ENCODE measurements at regions not wholly inside any gene's neighbourhood (a gene's known extent, or its start where the extent isn't known, plus 50 kb on each side); places are given as distances from the start of the nearest gene placed in this dataset.
"Not testable (repeated sequence)": the region's sequence is repeated elsewhere in the genome, so short reads cannot be mapped to it uniquely, and the experiment has no call there.

DNA sequence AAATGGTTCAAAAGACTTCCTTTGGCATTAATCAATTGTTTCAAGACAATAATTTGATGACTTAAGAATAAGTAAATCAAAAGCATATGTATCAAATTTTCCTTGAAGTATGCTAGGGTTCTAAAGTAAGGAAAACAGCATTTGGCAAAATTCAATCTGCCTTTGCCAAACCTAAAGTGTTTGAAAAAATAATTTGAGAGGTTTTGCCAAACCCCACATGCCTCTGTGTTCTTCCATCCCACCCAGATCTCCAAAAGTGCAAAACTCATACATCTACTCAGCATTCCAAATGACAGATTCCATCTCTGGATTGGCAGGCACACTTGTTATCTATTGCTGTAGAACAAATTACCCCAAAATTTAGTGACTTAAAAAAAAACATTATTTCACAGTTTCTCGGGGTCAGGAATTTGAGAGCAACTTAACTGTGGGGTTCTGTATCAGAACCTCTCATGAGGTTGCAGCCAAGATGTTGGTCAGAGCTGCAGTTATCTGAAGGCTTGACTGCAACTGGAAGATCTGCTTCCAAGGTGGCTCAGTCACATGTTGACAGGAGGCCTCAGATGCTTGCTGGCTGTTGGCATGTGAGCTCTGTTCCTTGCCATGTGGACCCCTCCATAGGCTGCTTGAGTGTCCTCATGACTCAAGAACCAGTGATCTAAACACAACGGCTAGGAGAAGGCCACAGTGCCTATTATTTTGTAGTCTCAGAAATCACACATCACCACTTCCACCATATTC is 100.6 kb upstream of the ARHGAP42 start:
- DNase-seq = no peak
- Mint-ChIP-seq H3K27ac (no peak overlapping the region), H3K4me1 (no peaks in the 10 kb centered on the region), H3K4me3 (no peak overlapping the region), H3K9me3 (no peaks in the 10 kb centered on the region), H3K36me3 (ENCODE audit: low read depth) (no peaks in the 10 kb centered on the region), H3K27me3 (ENCODE audit: low read depth, poor library complexity) (peaks cover 9% of the 10 kb centered on the region)
- TF ChIP-seq, protein P1, sequence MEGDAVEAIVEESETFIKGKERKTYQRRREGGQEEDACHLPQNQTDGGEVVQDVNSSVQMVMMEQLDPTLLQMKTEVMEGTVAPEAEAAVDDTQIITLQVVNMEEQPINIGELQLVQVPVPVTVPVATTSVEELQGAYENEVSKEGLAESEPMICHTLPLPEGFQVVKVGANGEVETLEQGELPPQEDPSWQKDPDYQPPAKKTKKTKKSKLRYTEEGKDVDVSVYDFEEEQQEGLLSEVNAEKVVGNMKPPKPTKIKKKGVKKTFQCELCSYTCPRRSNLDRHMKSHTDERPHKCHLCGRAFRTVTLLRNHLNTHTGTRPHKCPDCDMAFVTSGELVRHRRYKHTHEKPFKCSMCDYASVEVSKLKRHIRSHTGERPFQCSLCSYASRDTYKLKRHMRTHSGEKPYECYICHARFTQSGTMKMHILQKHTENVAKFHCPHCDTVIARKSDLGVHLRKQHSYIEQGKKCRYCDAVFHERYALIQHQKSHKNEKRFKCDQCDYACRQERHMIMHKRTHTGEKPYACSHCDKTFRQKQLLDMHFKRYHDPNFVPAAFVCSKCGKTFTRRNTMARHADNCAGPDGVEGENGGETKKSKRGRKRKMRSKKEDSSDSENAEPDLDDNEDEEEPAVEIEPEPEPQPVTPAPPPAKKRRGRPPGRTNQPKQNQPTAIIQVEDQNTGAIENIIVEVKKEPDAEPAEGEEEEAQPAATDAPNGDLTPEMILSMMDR (IDR thresholded peaks at IDR 0.05) = no peak

DNA sequence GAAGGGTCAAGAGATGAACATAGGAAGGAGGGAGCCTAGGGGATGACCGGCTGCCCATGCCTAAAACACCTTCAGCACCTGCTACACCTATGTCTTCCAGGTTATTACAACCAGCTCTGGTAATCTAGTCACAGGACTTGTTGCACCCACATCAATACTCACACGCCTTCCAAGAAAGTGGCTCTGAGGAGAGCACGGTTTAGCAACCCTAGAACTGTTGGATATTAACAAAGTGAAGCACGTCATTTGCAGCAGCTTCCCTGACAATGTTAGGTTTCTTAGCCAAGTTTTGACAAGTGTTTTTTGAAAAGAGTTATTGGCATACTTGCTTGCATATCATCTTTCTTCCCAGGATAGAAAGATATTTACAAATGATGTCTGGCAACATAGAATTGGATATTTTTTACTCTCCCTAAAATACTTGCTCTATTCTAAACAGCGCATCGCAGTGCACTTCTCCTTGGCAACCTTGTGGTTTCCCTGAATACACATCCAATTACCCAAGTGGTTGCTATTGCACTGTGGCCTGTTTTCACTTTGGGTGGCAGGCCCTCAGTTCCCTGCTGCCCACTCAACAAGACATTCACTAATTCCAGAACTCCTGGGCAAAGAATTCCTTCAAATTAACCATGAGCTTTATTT is 94.3 kb upstream of the ARHGAP42 start:
- peaks cover 9% of the 10 kb centered on the region for H3K27me3 Mint-ChIP-seq (ENCODE audit: low read depth, poor library complexity)
- DNase-seq = no peak
- H3K36me3 Mint-ChIP-seq (ENCODE audit: low read depth) = no peaks in the 10 kb centered on the region
- no peak overlapping the region for H3K4me3 Mint-ChIP-seq
- H3K9me3 Mint-ChIP-seq = no peaks in the 10 kb centered on the region
- no peak overlapping the region for H3K27ac Mint-ChIP-seq
- TF ChIP-seq, protein P1 (IDR thresholded peaks at IDR 0.05) = no peak
- no peaks in the 10 kb centered on the region for H3K4me1 Mint-ChIP-seq

DNA sequence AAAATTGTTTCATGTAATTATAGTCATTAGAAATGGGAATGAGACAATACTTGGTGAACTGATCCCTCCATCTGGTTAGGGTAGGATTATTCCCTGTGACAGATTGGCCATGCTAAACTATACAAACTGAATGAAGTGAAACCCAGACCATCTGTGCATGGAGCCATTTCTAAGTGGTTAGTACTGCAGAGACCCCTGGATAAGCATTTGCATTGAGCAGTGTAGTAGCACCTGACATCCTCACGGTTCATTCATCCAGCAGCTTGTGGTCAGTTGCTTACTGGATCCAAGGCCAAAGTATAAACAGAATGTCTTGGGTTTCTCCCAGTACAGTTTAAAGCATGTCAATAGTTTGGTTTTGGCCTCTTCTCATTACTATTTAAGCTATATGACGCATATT is 93.8 kb upstream of the ARHGAP42 start:
- TF ChIP-seq, protein P1 (IDR thresholded peaks at IDR 0.05) = no peak
- Mint-ChIP-seq H3K9me3 (no peaks in the 10 kb centered on the region), H3K27ac (no peak overlapping the region), H3K36me3 (ENCODE audit: low read depth) (no peaks in the 10 kb centered on the region), H3K4me1 (no peaks in the 10 kb centered on the region), H3K27me3 (ENCODE audit: low read depth, poor library complexity) (peaks cover 9% of the 10 kb centered on the region), H3K4me3 (no peak overlapping the region)
- DNase-seq = no peak

DNA sequence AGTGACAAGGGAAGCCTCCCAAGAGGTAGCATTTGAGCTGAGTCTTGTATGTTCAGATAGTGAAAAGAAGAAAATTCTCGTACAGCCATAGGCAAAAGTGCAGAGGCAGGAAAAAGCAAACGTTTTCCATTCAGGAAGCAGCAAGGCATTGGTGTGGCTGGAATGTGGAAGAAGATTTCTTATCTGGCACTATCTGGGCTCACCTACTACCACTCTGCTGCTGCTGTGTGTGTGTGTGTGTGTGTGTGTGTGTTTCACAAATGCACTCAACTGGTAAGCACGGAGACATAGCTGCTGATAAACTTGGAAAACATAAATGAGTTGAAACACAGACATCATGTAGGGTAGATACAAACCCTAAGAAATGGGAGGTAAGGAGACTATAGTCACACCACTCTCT is 92.8 kb upstream of the ARHGAP42 start:
- TF ChIP-seq, protein P1 (IDR thresholded peaks at IDR 0.05) = no peak
- H3K9me3 Mint-ChIP-seq = no peaks in the 10 kb centered on the region
- DNase-seq = no peak
- H3K27me3 Mint-ChIP-seq (ENCODE audit: low read depth, poor library complexity) = peaks cover 9% of the 10 kb centered on the region
- H3K4me3 Mint-ChIP-seq = no peak overlapping the region
- H3K4me1 Mint-ChIP-seq = no peaks in the 10 kb centered on the region
- H3K36me3 Mint-ChIP-seq (ENCODE audit: low read depth) = no peaks in the 10 kb centered on the region
- H3K27ac Mint-ChIP-seq = no peak overlapping the region

DNA sequence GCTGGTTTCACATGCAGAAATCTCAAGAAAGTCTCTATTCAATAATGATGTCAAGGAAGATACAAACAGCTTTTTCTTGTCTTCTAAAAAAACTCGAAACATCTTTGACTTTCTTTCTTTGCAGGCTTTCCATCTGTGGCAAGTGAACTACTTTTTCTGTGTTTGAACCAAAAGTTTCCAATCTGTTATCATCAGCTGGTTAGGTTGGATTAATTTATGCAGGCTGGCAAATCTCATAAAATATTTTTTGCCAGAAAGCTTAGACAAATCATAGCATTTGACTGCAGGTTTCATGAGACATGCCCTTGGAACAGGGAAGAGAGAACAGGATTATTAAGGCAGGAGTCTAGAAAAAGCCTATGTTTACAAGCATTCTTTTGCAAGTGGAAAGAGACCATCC is 86.1 kb upstream of the ARHGAP42 start:
- no peak for DNase-seq
- TF ChIP-seq, protein P1 (IDR thresholded peaks at IDR 0.05) = no peak
- Mint-ChIP-seq H3K36me3 (ENCODE audit: low read depth) (no peaks in the 10 kb centered on the region), H3K4me3 (no peak overlapping the region), H3K9me3 (no peaks in the 10 kb centered on the region), H3K27me3 (ENCODE audit: low read depth, poor library complexity) (peaks cover 7% of the 10 kb centered on the region), H3K27ac (no peak overlapping the region), H3K4me1 (no peaks in the 10 kb centered on the region)

DNA sequence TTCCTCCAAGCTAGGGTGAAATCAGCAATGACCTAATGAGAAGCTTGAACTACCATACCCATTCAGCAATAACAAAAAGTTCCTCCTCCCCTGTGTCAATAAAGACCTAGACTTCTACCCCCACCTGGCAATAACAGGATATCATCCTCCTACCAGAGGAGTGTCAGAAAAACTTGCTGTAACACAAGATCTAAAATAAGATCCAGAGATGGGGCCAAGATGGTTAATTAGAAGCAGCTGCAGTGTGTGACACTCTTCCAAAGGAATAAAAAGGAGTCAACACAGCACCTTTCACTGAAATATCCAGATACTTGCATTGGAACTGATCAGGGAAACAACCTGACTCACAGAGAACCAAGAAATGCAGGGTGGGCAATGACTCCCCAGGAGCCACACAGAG is 84.4 kb upstream of the ARHGAP42 start:
- no peak overlapping the region for H3K27ac Mint-ChIP-seq
- no peaks in the 10 kb centered on the region for H3K4me1 Mint-ChIP-seq

DNA sequence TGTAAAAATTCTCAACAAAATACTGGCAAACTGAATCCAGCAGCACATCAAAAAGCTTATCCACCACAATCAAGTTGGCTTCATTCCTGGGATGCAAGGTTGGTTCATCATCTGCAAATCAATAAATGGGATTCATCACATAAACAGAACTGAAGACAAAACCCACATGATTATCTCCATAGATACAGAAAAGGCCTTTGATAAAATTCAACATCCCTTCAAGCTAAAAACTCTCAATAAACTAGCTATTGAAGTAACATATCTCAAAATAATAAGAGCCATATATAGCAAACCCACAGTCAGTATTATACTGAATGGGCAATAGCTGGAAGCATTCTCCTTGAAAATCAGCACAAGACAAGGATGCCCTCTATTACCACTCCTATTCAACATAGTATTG is 79.3 kb upstream of the ARHGAP42 start:
- not testable (repeated sequence) for H3K4me3 Mint-ChIP-seq; H3K4me1 Mint-ChIP-seq; H3K9me3 Mint-ChIP-seq; H3K36me3 Mint-ChIP-seq (ENCODE audit: low read depth); H3K27ac Mint-ChIP-seq; DNase-seq
- H3K27me3 Mint-ChIP-seq (ENCODE audit: low read depth, poor library complexity) = peaks cover 13% of the 10 kb centered on the region

More for the DNA sequence above, 84.4 kb upstream of the ARHGAP42 start:
- Mint-ChIP-seq H3K9me3 (no peaks in the 10 kb centered on the region), H3K4me3 (no peak overlapping the region), H3K27me3 (ENCODE audit: low read depth, poor library complexity) (peaks cover 7% of the 10 kb centered on the region), H3K36me3 (ENCODE audit: low read depth) (no peaks in the 10 kb centered on the region)
- TF ChIP-seq, protein P1 (IDR thresholded peaks at IDR 0.05) = no peak
- DNase-seq = no peak
